ENCODE measurements at regions not wholly inside any gene's neighbourhood (a gene's known extent, or its start where the extent isn't known, plus 50 kb on each side); places are given as distances from the start of the nearest gene placed in this dataset.

- TF ChIP-seq CTCF (IDR thresholded peaks at IDR 0.05) (no peak), POLR2A (IDR thresholded peaks at IDR 0.05) (no peak)
Measured at GRCh38 chr4:166172619-166173018, 299.6 kb downstream of the TLL1 start.

All from esophagus squamous epithelium (tissue), 4 donors.